ENCODE measurements at regions not wholly inside any gene's neighbourhood (a gene's known extent, or its start where the extent isn't known, plus 50 kb on each side); places are given as distances from the start of the nearest gene placed in this dataset.

DNA sequence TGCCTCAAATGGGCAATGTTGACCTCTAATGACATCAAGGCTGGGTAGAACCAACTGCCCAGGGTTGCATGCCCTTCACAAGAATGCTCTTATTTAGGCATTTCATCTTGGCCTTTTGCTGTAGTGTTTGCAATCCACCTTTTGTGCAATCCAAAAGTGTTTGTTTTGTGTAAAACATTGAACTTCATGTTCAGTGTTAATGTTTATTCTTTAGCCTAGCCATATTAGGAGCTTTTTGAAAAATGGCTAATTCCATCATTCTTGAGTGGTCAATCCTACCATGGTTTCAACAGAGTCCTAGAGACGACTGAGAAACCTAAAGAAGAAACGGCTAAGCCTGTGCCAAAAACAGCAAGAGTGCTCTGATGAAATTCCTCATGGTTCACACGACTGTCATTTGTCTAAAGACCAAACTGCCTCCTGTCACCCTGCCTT lies 279.6 kb upstream of the PRDM1 start:
- Histone ChIP-seq H4K20me1 (replicated peaks; ENCODE audit: insufficient read depth) (no peaks in the 10 kb centered on the region), H2AFZ (no peak overlapping the region), H3K36me3 (ENCODE audit: insufficient read depth) (no peaks in the 10 kb centered on the region), H3K79me2 (replicated peaks; ENCODE audit: insufficient read depth) (no peaks in the 10 kb centered on the region), H3K27ac (ENCODE audit: low read depth) (no peak overlapping the region), H3K4me1 (ENCODE audit: insufficient read depth) (peaks cover 9% of the 10 kb centered on the region; the same call in 1 of the 2 replicates), H3K27me3 (ENCODE audit: insufficient read depth) (no peaks in the 10 kb centered on the region), H3F3A (replicated peaks; ENCODE audit: low read depth) (no peaks in the 10 kb centered on the region), H3K9me2 (ENCODE audit: insufficient read depth) (peaks cover 15% of the 10 kb centered on the region; the same call in 1 of the 2 replicates), H3K4me3 (no peak overlapping the region), H3K4me2 (no peak overlapping the region)
- TF ChIP-seq, protein P1, sequence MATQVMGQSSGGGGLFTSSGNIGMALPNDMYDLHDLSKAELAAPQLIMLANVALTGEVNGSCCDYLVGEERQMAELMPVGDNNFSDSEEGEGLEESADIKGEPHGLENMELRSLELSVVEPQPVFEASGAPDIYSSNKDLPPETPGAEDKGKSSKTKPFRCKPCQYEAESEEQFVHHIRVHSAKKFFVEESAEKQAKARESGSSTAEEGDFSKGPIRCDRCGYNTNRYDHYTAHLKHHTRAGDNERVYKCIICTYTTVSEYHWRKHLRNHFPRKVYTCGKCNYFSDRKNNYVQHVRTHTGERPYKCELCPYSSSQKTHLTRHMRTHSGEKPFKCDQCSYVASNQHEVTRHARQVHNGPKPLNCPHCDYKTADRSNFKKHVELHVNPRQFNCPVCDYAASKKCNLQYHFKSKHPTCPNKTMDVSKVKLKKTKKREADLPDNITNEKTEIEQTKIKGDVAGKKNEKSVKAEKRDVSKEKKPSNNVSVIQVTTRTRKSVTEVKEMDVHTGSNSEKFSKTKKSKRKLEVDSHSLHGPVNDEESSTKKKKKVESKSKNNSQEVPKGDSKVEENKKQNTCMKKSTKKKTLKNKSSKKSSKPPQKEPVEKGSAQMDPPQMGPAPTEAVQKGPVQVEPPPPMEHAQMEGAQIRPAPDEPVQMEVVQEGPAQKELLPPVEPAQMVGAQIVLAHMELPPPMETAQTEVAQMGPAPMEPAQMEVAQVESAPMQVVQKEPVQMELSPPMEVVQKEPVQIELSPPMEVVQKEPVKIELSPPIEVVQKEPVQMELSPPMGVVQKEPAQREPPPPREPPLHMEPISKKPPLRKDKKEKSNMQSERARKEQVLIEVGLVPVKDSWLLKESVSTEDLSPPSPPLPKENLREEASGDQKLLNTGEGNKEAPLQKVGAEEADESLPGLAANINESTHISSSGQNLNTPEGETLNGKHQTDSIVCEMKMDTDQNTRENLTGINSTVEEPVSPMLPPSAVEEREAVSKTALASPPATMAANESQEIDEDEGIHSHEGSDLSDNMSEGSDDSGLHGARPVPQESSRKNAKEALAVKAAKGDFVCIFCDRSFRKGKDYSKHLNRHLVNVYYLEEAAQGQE (IDR thresholded peaks at IDR 0.05; ENCODE audit: unreplicated experiment): no peak
- TF ChIP-seq STAT1 (IDR thresholded peaks at IDR 0.05; ENCODE audit: unreplicated experiment) (no peak), CREB1 (CRISPR knock-in tag; IDR thresholded peaks at IDR 0.05; ENCODE audit: low read depth) (no peak), CTCF (conservative IDR thresholded peaks at IDR 0.05; ENCODE audit: low read depth in 2 of 2) (no peak), JUNB (IDR thresholded peaks at IDR 0.05; ENCODE audit: unreplicated experiment) (no peak), EZH2 (IDR thresholded peaks at IDR 0.05; ENCODE audit: low read depth, unreplicated experiment) (no peak), POLR2AphosphoS5 (IDR thresholded peaks at IDR 0.05; ENCODE audit: low read depth) (no peak), NANOG (IDR thresholded peaks at IDR 0.05; ENCODE audit: borderline replicate concordance) (no peak), ZNF331 (CRISPR knock-in tag; IDR thresholded peaks at IDR 0.05; ENCODE audit: low read depth) (no peak), EZH2phosphoT487 (IDR thresholded peaks at IDR 0.05; ENCODE audit: unreplicated experiment) (no peak), ZNF114 (CRISPR knock-in tag; IDR thresholded peaks at IDR 0.05) (no peak)
- TF ChIP-seq, protein P2, sequence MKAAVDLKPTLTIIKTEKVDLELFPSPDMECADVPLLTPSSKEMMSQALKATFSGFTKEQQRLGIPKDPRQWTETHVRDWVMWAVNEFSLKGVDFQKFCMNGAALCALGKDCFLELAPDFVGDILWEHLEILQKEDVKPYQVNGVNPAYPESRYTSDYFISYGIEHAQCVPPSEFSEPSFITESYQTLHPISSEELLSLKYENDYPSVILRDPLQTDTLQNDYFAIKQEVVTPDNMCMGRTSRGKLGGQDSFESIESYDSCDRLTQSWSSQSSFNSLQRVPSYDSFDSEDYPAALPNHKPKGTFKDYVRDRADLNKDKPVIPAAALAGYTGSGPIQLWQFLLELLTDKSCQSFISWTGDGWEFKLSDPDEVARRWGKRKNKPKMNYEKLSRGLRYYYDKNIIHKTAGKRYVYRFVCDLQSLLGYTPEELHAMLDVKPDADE (IDR thresholded peaks at IDR 0.05): no peak
- TF ChIP-seq, protein P3, sequence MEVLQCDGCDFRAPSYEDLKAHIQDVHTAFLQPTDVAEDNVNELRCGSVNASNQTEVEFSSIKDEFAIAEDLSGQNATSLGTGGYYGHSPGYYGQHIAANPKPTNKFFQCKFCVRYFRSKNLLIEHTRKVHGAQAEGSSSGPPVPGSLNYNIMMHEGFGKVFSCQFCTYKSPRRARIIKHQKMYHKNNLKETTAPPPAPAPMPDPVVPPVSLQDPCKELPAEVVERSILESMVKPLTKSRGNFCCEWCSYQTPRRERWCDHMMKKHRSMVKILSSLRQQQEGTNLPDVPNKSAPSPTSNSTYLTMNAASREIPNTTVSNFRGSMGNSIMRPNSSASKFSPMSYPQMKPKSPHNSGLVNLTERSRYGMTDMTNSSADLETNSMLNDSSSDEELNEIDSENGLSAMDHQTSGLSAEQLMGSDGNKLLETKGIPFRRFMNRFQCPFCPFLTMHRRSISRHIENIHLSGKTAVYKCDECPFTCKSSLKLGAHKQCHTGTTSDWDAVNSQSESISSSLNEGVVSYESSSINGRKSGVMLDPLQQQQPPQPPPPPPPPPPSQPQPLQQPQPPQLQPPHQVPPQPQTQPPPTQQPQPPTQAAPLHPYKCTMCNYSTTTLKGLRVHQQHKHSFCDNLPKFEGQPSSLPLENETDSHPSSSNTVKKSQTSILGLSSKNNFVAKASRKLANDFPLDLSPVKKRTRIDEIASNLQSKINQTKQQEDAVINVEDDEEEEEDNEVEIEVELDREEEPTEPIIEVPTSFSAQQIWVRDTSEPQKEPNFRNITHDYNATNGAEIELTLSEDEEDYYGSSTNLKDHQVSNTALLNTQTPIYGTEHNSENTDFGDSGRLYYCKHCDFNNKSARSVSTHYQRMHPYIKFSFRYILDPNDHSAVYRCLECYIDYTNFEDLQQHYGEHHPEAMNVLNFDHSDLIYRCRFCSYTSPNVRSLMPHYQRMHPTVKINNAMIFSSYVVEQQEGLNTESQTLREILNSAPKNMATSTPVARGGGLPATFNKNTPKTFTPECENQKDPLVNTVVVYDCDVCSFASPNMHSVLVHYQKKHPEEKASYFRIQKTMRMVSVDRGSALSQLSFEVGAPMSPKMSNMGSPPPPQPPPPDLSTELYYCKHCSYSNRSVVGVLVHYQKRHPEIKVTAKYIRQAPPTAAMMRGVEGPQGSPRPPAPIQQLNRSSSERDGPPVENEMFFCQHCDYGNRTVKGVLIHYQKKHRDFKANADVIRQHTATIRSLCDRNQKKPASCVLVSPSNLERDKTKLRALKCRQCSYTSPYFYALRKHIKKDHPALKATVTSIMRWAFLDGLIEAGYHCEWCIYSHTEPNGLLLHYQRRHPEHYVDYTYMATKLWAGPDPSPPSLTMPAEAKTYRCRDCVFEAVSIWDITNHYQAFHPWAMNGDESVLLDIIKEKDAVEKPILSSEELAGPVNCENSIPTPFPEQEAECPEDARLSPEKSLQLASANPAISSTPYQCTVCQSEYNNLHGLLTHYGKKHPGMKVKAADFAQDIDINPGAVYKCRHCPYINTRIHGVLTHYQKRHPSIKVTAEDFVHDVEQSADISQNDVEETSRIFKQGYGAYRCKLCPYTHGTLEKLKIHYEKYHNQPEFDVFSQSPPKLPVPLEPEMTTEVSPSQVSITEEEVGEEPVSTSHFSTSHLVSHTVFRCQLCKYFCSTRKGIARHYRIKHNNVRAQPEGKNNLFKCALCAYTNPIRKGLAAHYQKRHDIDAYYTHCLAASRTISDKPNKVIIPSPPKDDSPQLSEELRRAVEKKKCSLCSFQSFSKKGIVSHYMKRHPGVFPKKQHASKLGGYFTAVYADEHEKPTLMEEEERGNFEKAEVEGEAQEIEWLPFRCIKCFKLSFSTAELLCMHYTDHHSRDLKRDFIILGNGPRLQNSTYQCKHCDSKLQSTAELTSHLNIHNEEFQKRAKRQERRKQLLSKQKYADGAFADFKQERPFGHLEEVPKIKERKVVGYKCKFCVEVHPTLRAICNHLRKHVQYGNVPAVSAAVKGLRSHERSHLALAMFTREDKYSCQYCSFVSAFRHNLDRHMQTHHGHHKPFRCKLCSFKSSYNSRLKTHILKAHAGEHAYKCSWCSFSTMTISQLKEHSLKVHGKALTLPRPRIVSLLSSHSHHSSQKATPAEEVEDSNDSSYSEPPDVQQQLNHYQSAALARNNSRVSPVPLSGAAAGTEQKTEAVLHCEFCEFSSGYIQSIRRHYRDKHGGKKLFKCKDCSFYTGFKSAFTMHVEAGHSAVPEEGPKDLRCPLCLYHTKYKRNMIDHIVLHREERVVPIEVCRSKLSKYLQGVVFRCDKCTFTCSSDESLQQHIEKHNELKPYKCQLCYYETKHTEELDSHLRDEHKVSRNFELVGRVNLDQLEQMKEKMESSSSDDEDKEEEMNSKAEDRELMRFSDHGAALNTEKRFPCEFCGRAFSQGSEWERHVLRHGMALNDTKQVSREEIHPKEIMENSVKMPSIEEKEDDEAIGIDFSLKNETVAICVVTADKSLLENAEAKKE (CRISPR knock-in tag; IDR thresholded peaks at IDR 0.05): no peak
- Mint-ChIP-seq H3K27ac (no peak overlapping the region), H3K4me1 (peaks cover 11% of the 10 kb centered on the region), H3K4me3 (no peak overlapping the region), H3K36me3 (ENCODE audit: low read depth) (no peaks in the 10 kb centered on the region), H3K27me3 (ENCODE audit: insufficient read depth, low read depth, poor library complexity) (peaks cover 4% of the 10 kb centered on the region), H3K9me3 (no peaks in the 10 kb centered on the region)
- ATAC-seq (no peak), DNase-seq (ENCODE audit: low spot score) (no peak)
